ENCODE measurements at regions not wholly inside any gene's neighbourhood (a gene's known extent, or its start where the extent isn't known, plus 50 kb on each side); places are given as distances from the start of the nearest gene placed in this dataset.
"Not testable (repeated sequence)": the region's sequence is repeated elsewhere in the genome, so short reads cannot be mapped to it uniquely, and the experiment has no call there.

GRCh38 chr1:187692799-187693198 lies 864.0 kb downstream of the PLA2G4A start:
- peaks cover 21% of the 10 kb centered on the region; the same call in 2 of the 3 replicates for H3K4me1 ChIP-seq
- H3K4me3 ChIP-seq = no peak overlapping the region
- H3K4me2 ChIP-seq = no peak overlapping the region
- no peak for TF ChIP-seq ZC3H11A (IDR thresholded peaks at IDR 0.05)
- TF ChIP-seq PBX3 (IDR thresholded peaks at IDR 0.05) = no peak
- no peak for TF ChIP-seq KDM5A (IDR thresholded peaks at IDR 0.05)
- TF ChIP-seq ESRRA (IDR thresholded peaks at IDR 0.05; ENCODE audit: borderline replicate concordance, low read length) = no peak
- no peak for TF ChIP-seq SMC3 (IDR thresholded peaks at IDR 0.05)
- WGBS (ENCODE audit: missing lambda C conversion rate) = 41% methylated on average over 5 of the region's 5 CpGs
- ChIA-PET CTCF (no interaction called here), POLR2A (no interaction called here)
- no peak for ATAC-seq
- no peak overlapping the region; a peak in 1 of 6 replicates for H3K27ac ChIP-seq
- H3K9me3 ChIP-seq = no peaks in the 10 kb centered on the region
- DNase-seq (ENCODE audit: low read depth in 1 of 2, low spot score in 1 of 2) = no peak
- FAIRE-seq = no peak

GRCh38 chr1:187696073-187696472 lies 867.3 kb downstream of the PLA2G4A start:
- no peak for FAIRE-seq
- DNase-seq (ENCODE audit: low read depth in 1 of 2, low spot score in 1 of 2) = no peak
- TF ChIP-seq ZFP36 (IDR thresholded peaks at IDR 0.05; ENCODE audit: borderline replicate concordance, partially characterized antibody) = no peak
- TF ChIP-seq MAX (IDR thresholded peaks at IDR 0.05) = no peak
- TF ChIP-seq CEBPB (IDR thresholded peaks at IDR 0.05) = no peak
- no peak for TF ChIP-seq POLR2AphosphoS2 (conservative IDR thresholded peaks at IDR 0.05; ENCODE audit: low read length)
- no peak for TF ChIP-seq NR3C1 (IDR thresholded peaks at IDR 0.05)
- TF ChIP-seq GATA3 (IDR thresholded peaks at IDR 0.05; ENCODE audit: borderline replicate concordance) = no peak
- no peak for TF ChIP-seq TP53 (CRISPR knock-in tag; IDR thresholded peaks at IDR 0.05)
- ChIA-PET POLR2A (no interaction called here), CTCF (interaction anchor here (1.6 kb wide), 1 partner anchor 10 kb away, joined by 4 read pairs; no protein-coding TSS in a partner anchor)
- Histone ChIP-seq H3K4me2 (no peak overlapping the region), H3K4me1 (peaks cover 6% of the 10 kb centered on the region; the same call in 2 of the 3 replicates), H3K27ac (no peak overlapping the region), H3K9me3 (no peaks in the 10 kb centered on the region), H3K4me3 (no peak overlapping the region)
- ATAC-seq = no peak
- 64% methylated on average over 3 of the region's 3 CpGs for WGBS (ENCODE audit: missing lambda C conversion rate)

GRCh38 chr1:187703138-187704130 lies 874.7 kb downstream of the PLA2G4A start:
- H3K4me1 ChIP-seq; H3K9me3 ChIP-seq; DNase-seq (ENCODE audit: low read depth in 1 of 2, low spot score in 1 of 2); POLR2A ChIA-PET: not testable (repeated sequence)
- Histone ChIP-seq H3K4me3 (peak overlapping the region; percentile 40), H3K27ac (peak overlapping the region; percentile 34 to 81; a peak in 4 of 6 replicates), H3K4me2 (peak overlapping the region; percentile 60)
- ATAC-seq = peak; percentile 52 to 62; a peak in 3 of 6 replicates
- peak; percentile 36 for FAIRE-seq
- peak; percentile 40; the same call in 1 of the 2 replicates for TF ChIP-seq E2F6 (IDR thresholded peaks at IDR 0.05; ENCODE audit: borderline replicate concordance, low read depth)
- CTCF ChIA-PET = interaction anchor here (1.6 kb wide), 1 partner anchor 17 kb away, joined by 3 read pairs; no protein-coding TSS in a partner anchor
- 35% methylated on average over 15 of the region's 46 CpGs for WGBS (ENCODE audit: missing lambda C conversion rate)

- Histone ChIP-seq H3K4me3 (no peak overlapping the region), H3K9me3 (no peaks in the 10 kb centered on the region), H3K4me2 (peak overlapping the region; percentile 14; the same call in 2 of the 3 replicates), H3K4me1 (peaks cover 14% of the 10 kb centered on the region; the same call in 2 of the 3 replicates), H3K27ac (no peak overlapping the region)
- CTCF ChIA-PET = interaction anchor here (1.4 kb wide), 1 partner anchor 8 kb away, joined by 3 read pairs; no protein-coding TSS in a partner anchor
- DNase-seq (ENCODE audit: low read depth in 1 of 2, low spot score in 1 of 2) = peak in 1 of 2 experiments; percentile 23
- no peak for FAIRE-seq
- TF ChIP-seq RARB (CRISPR knock-in tag; IDR thresholded peaks at IDR 0.05) = no peak
- TF ChIP-seq FOSL2 (IDR thresholded peaks at IDR 0.05) = peak; percentile 54; the same call in 1 of the 2 replicates
- no peak for TF ChIP-seq FOSL2 (CRISPR knock-in tag; IDR thresholded peaks at IDR 0.05)
- peak; percentile 49 for TF ChIP-seq JUNB (IDR thresholded peaks at IDR 0.05)
- ATAC-seq = peak; percentile 51 to 62; a peak in 4 of 6 replicates
- 26% methylated on average over 6 of the region's 6 CpGs for WGBS (ENCODE audit: missing lambda C conversion rate)
- POLR2A ChIA-PET = no interaction called here
These were observed 885.7 kb downstream of the PLA2G4A start for GRCh38 chr1:187714470-187714869.

Data from A549 (cell line).